Parathyroid adenoma (tissue), 2 donors: ENCODE measurements at regions not wholly inside any gene's neighbourhood (a gene's known extent, or its start where the extent isn't known, plus 50 kb on each side); places are given as distances from the start of the nearest gene placed in this dataset.

ENCODE experiments used
- H2AFZ ChIP-seq: fragments of 300-600 bp; sonication (generic); one replicate; pipeline ENCODE4 v1.7.0; 2017; ENCODE audit warnings: antibody characterized with exemption, mild to moderate bottlenecking
- H3K27ac ChIP-seq: fragments of 300-600 bp; sonication (generic); one replicate; pipeline ENCODE4 v1.7.0; 2017
- H3K27me3 ChIP-seq: fragments of 300-600 bp; sonication (generic); one replicate; pipeline ENCODE4 v1.7.0; 2017; ENCODE audit warnings: low read length; ENCODE audit not compliant: control insufficient read depth, insufficient read depth
- H3K36me3 ChIP-seq: fragments of 300-600 bp; sonication (generic); one replicate; pipeline ENCODE4 v1.7.0; 2017; ENCODE audit warnings: low read length; ENCODE audit not compliant: control insufficient read depth, insufficient read depth
- H3K4me1 ChIP-seq: fragments of 300-600 bp; sonication (generic); one replicate; pipeline ENCODE4 v1.7.0; 2017; ENCODE audit warnings: control low read depth
- H3K4me2 ChIP-seq: fragments of 300-600 bp; sonication (generic); one replicate; pipeline ENCODE4 v1.7.0; 2017; ENCODE audit warnings: low read length
- H3K4me3 ChIP-seq: fragments of 300-600 bp; sonication (generic); one replicate; pipeline ENCODE4 v1.7.0; 2017; ENCODE audit warnings: low read depth, low read length
- H3K79me2 ChIP-seq: fragments of 300-600 bp; sonication (generic); one replicate; pipeline ENCODE4 v1.7.0; 2017; ENCODE audit warnings: control low read depth
- H3K9ac ChIP-seq: fragments of 300-600 bp; sonication (generic); one replicate; pipeline ENCODE4 v1.7.0; 2017; ENCODE audit warnings: mild to moderate bottlenecking
- H3K9me3 ChIP-seq: fragments of 300-600 bp; sonication (generic); one replicate; pipeline ENCODE4 v1.7.0; 2017; ENCODE audit warnings: low read length; ENCODE audit not compliant: control insufficient read depth
- CTCF ChIP-seq: fragments of 300-600 bp; sonication (generic); IDR thresholded peaks from one replicate; pipeline ENCODE4 v1.7.0; 2017; ENCODE audit warnings: antibody characterized with exemption, mild to moderate bottlenecking
- donor health status: primary hyperparathyroidism.

- TF ChIP-seq CTCF: no peak
- Histone ChIP-seq H3K4me3 (no peak overlapping the region), H3K9ac (no peak overlapping the region), H3K79me2 (no peaks in the 10 kb centered on the region), H3K27ac (no peak overlapping the region), H3K4me2 (no peak overlapping the region), H3K36me3 (no peaks in the 10 kb centered on the region), H3K4me1 (no peaks in the 10 kb centered on the region), H3K27me3 (no peaks in the 10 kb centered on the region), H3K9me3 (no peaks in the 10 kb centered on the region), H2AFZ (no peak overlapping the region)
Observed at GRCh38 chr20:60808003-60808672, 443.9 kb upstream of the CDH4 start.

GRCh38 chr20:60808701-60809100 lies 443.4 kb upstream of the CDH4 start:
- H3K4me2 ChIP-seq: no peak overlapping the region
- H3K79me2 ChIP-seq: no peaks in the 10 kb centered on the region
- no peaks in the 10 kb centered on the region for H3K27me3 ChIP-seq
- H3K36me3 ChIP-seq: no peaks in the 10 kb centered on the region
- H3K27ac ChIP-seq: no peak overlapping the region
- no peak overlapping the region for H3K9ac ChIP-seq
- no peak overlapping the region for H3K4me3 ChIP-seq
- TF ChIP-seq CTCF: no peak
- H3K9me3 ChIP-seq: no peaks in the 10 kb centered on the region
- H2AFZ ChIP-seq: no peak overlapping the region
- no peaks in the 10 kb centered on the region for H3K4me1 ChIP-seq

GRCh38 chr20:60810561-60810960 lies 441.5 kb upstream of the CDH4 start:
- TF ChIP-seq CTCF: no peak
- H3K36me3 ChIP-seq: no peaks in the 10 kb centered on the region
- no peak overlapping the region for H3K4me2 ChIP-seq
- H3K27me3 ChIP-seq: no peaks in the 10 kb centered on the region
- H3K9me3 ChIP-seq: no peaks in the 10 kb centered on the region
- no peak overlapping the region for H3K9ac ChIP-seq
- no peak overlapping the region for H2AFZ ChIP-seq
- no peak overlapping the region for H3K27ac ChIP-seq
- H3K79me2 ChIP-seq: no peaks in the 10 kb centered on the region
- no peak overlapping the region for H3K4me3 ChIP-seq
- no peaks in the 10 kb centered on the region for H3K4me1 ChIP-seq

GRCh38 chr20:60812561-60812960 lies 439.5 kb upstream of the CDH4 start:
- Histone ChIP-seq H3K4me2 (no peak overlapping the region), H3K27ac (no peak overlapping the region), H3K4me3 (no peak overlapping the region), H2AFZ (no peak overlapping the region), H3K9ac (no peak overlapping the region), H3K27me3 (no peaks in the 10 kb centered on the region), H3K4me1 (no peaks in the 10 kb centered on the region), H3K79me2 (no peaks in the 10 kb centered on the region), H3K36me3 (no peaks in the 10 kb centered on the region), H3K9me3 (no peaks in the 10 kb centered on the region)
- TF ChIP-seq CTCF: no peak

- no peaks in the 10 kb centered on the region for H3K36me3 ChIP-seq
- no peak for TF ChIP-seq CTCF
- H3K9me3 ChIP-seq: no peaks in the 10 kb centered on the region
- no peaks in the 10 kb centered on the region for H3K27me3 ChIP-seq
- H3K79me2 ChIP-seq: no peaks in the 10 kb centered on the region
- no peak overlapping the region for H2AFZ ChIP-seq
- no peak overlapping the region for H3K27ac ChIP-seq
- no peak overlapping the region for H3K9ac ChIP-seq
- no peaks in the 10 kb centered on the region for H3K4me1 ChIP-seq
- no peak overlapping the region for H3K4me3 ChIP-seq
- H3K4me2 ChIP-seq: no peak overlapping the region
Observed at GRCh38 chr20:60813066-60813465, 439.0 kb upstream of the CDH4 start.
